RWPE2 (cell line): ENCODE measurements at regions not wholly inside any gene's neighbourhood (a gene's known extent, or its start where the extent isn't known, plus 50 kb on each side); places are given as distances from the start of the nearest gene placed in this dataset.

Experiments used
- ATAC-seq: fragments of 200-7000 bp; cut with Tn5 transposase; 3 replicates; pipeline ENCODE4 v1.9.1; 2021; ENCODE audit warnings: low read depth
- DNase-seq: peaks from one replicate; pipeline ENCODE4 v3.0.0-alpha.2; 2020; ENCODE audit warnings: low spot score
- H3K27ac ChIP-seq: fragments of 450-650 bp; 2 replicates; pipeline ENCODE4 v1.5.1; 2017; ENCODE audit warnings: mild to moderate bottlenecking; ENCODE audit not compliant: poor library complexity, severe bottlenecking
- H3K27me3 ChIP-seq: fragments of 250-450 bp; sonication (Bioruptor Pico); 2 replicates; pipeline ENCODE4 v1.5.1; 2021; ENCODE audit warnings: mild to moderate bottlenecking, moderate library complexity; ENCODE audit not compliant: insufficient read depth, poor library complexity, severe bottlenecking
- H3K36me3 ChIP-seq: fragments of 250-450 bp; sonication (Bioruptor Pico); 2 replicates; pipeline ENCODE4 v1.5.1; 2020; ENCODE audit warnings: low read depth, mild to moderate bottlenecking, moderate library complexity
- H3K4me1 ChIP-seq: fragments of 250-450 bp; sonication (Bioruptor Pico); 2 replicates; pipeline ENCODE4 v1.5.1; 2021; ENCODE audit warnings: mild to moderate bottlenecking, moderate library complexity; ENCODE audit not compliant: insufficient read depth, poor library complexity, severe bottlenecking
- H3K4me3 ChIP-seq: fragments of 250-450 bp; sonication (Bioruptor Pico); 2 replicates; pipeline ENCODE4 v1.5.1; 2021; ENCODE audit warnings: mild to moderate bottlenecking, moderate library complexity; ENCODE audit not compliant: severe bottlenecking
- H3K9me3 ChIP-seq: fragments of 250-450 bp; sonication (Bioruptor Pico); 2 replicates; pipeline ENCODE4 v1.5.1; 2021; ENCODE audit warnings: mild to moderate bottlenecking, moderate library complexity; ENCODE audit not compliant: severe bottlenecking
- TF ChIP-seq, protein P1 (sequence below): fragments of 450-650 bp; IDR thresholded peaks from one replicate; pipeline ENCODE4 v1.5.1; 2017; ENCODE audit warnings: mild to moderate bottlenecking, moderate library complexity; ENCODE audit not compliant: poor library complexity, severe bottlenecking

DNA sequence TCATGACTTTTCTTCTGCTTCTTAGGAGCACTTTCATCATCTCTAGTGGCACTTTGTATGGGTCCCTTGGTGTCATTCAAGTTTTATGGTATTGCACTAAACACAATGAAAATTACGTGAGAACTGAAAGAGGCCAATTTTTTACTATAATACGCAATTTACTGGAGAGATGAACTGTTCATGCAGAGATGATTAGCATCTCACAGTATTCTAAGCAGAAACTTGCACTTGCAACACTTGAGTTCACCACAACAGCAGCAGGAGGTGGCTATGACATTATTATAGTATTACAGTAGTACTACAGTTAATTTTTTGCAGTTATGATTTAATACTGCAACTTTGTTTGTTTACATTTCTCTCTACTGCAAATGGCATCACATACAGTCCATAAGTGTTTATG, 793.1 kb upstream of the CRIM1 start:
- H3K4me1 ChIP-seq: no peaks in the 10 kb centered on the region
- H3K27me3 ChIP-seq: peaks cover 5% of the 10 kb centered on the region
- DNase-seq: no peak
- H3K27ac ChIP-seq: no peak overlapping the region
- no peaks in the 10 kb centered on the region for H3K9me3 ChIP-seq
- ATAC-seq: no peak
- H3K4me3 ChIP-seq: no peak overlapping the region
- TF ChIP-seq, protein P1, sequence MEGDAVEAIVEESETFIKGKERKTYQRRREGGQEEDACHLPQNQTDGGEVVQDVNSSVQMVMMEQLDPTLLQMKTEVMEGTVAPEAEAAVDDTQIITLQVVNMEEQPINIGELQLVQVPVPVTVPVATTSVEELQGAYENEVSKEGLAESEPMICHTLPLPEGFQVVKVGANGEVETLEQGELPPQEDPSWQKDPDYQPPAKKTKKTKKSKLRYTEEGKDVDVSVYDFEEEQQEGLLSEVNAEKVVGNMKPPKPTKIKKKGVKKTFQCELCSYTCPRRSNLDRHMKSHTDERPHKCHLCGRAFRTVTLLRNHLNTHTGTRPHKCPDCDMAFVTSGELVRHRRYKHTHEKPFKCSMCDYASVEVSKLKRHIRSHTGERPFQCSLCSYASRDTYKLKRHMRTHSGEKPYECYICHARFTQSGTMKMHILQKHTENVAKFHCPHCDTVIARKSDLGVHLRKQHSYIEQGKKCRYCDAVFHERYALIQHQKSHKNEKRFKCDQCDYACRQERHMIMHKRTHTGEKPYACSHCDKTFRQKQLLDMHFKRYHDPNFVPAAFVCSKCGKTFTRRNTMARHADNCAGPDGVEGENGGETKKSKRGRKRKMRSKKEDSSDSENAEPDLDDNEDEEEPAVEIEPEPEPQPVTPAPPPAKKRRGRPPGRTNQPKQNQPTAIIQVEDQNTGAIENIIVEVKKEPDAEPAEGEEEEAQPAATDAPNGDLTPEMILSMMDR: no peak
- no peaks in the 10 kb centered on the region for H3K36me3 ChIP-seq

DNA sequence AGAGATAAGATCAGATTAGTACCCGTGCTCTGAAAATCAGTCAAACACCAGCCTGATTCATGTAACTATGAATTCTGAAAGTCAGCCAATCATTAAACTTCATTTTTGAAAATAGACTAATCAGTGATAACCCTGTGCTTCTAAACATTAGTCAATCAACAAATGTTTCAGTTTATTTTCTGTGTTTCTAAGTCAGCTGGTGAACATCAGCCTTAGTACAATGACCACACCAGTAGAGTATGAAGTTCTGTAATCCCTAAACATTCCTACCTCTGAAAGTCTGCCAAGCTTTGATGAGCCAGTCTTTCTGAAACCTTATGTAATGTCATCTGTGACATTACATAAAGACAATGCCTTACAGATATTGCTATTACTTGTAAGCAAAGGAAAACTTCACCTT, 807.4 kb upstream of the CRIM1 start:
- Histone ChIP-seq H3K9me3 (no peaks in the 10 kb centered on the region), H3K4me3 (no peak overlapping the region), H3K27me3 (no peaks in the 10 kb centered on the region), H3K36me3 (no peaks in the 10 kb centered on the region), H3K27ac (no peak overlapping the region), H3K4me1 (no peaks in the 10 kb centered on the region)
- TF ChIP-seq, protein P1: no peak
- no peak for DNase-seq
- ATAC-seq: peak; percentile 40; the same call in 1 of the 3 replicates

DNA sequence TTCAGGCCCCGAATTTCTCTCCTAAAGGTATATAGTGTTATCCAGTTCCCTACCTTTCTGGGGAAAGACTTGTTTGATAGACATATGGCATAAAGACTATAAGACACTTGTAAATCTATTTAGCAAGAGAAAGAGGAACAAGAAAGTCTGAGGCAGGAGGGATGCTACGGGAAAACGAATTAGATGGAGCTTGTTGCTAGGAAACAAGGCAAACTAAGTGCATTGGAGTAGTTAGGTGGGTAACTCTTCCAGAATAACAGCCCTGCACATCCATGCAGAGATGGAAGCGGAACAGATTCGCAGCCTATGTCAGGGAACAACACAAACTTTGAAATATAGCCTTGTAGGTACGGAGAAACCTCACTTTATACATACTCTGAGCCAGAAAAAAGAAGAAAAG, 810.3 kb upstream of the CRIM1 start:
- TF ChIP-seq, protein P1: no peak
- H3K9me3 ChIP-seq: no peaks in the 10 kb centered on the region
- H3K4me3 ChIP-seq: no peak overlapping the region
- no peaks in the 10 kb centered on the region for H3K4me1 ChIP-seq
- H3K36me3 ChIP-seq: no peaks in the 10 kb centered on the region
- ATAC-seq: no peak
- no peaks in the 10 kb centered on the region for H3K27me3 ChIP-seq
- no peak for DNase-seq
- no peak overlapping the region for H3K27ac ChIP-seq

DNA sequence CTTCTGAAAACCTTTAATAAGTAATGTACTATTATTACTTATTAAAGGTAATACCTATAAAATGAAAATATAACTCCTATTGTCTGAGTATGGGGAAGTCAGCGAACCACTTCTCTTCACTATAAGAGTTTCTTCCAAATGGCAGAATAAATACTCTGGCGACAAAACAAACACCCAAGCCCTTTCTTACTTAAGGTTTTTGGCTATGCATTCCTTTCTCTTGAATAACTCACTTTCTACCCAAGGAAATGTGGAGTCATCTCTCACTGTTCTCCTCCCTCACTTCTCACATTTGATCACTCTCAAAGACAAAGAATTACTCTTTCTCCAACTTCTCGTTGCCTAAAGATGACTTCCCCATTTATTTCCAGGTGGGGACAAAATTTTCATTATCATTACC, 816.8 kb upstream of the CRIM1 start:
- no peak for ATAC-seq
- no peaks in the 10 kb centered on the region for H3K9me3 ChIP-seq
- no peaks in the 10 kb centered on the region for H3K36me3 ChIP-seq
- no peaks in the 10 kb centered on the region for H3K4me1 ChIP-seq
- H3K27ac ChIP-seq: no peak overlapping the region
- H3K4me3 ChIP-seq: no peak overlapping the region
- TF ChIP-seq, protein P1: no peak
- H3K27me3 ChIP-seq: no peaks in the 10 kb centered on the region
- DNase-seq: no peak

DNA sequence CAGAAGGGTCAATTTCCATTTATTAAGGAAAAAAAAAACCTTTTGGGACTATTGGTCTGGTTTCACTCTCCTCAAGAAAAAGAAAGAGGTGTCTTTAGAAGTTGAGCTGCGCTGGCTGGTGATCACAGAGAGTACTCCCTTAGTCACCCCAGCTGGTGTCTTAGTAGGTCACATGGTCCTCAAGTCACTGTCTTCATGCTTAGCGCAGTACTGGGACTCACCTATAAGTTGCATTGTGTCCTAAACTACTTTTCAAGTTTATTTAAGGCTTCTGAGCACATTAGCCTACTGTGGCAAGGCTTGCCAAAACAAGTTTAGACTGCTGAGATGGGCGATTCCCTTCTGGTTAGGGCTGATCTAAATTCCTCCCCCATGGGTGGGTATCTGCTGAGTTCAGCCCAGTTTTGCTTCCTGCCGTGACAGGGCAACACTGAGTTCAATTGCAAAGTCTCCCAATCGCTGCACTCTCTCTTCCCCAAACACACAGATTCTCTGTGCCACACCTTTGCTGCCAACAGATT, 824.9 kb upstream of the CRIM1 start:
- no peak overlapping the region for H3K4me3 ChIP-seq
- H3K36me3 ChIP-seq: no peaks in the 10 kb centered on the region
- DNase-seq (no peak), ATAC-seq (no peak)
- H3K27ac ChIP-seq: no peak overlapping the region
- TF ChIP-seq, protein P1: no peak
- H3K27me3 ChIP-seq: no peaks in the 10 kb centered on the region
- H3K9me3 ChIP-seq: no peaks in the 10 kb centered on the region
- H3K4me1 ChIP-seq: no peaks in the 10 kb centered on the region
